B cell (primary cell): ENCODE measurements at regions not wholly inside any gene's neighbourhood (a gene's known extent, or its start where the extent isn't known, plus 50 kb on each side); places are given as distances from the start of the nearest gene placed in this dataset.

Experiments
- ATAC-seq: fragments of 200-7000 bp; cut with Tn5 transposase; one replicate; pipeline ENCODE4 v1.10.0; 2021; ENCODE audit warnings: low read depth, mild to moderate bottlenecking, moderate number of reproducible peaks, moderate library complexity
- CTCF ChIA-PET: fragments of 350-600 bp; sonication (Branson Sonifier 250); formaldehyde crosslinking; loops from one replicate; lab custom pipeline; 2021; ENCODE audit warnings: antibody characterized with exemption, inconsistent platforms; lab: Charles Lee
- POLR2A ChIA-PET: fragments of 350-600 bp; sonication (Branson Sonifier 250); formaldehyde crosslinking; loops from one replicate; lab custom pipeline; 2021; ENCODE audit warnings: antibody characterized with exemption; lab: Charles Lee
- DNase-seq: peaks from one replicate; pipeline ENCODE4 v3.0.0; 2013
- H2AFZ ChIP-seq: 2 replicates; pipeline ENCODE4 v1.6.1; 2012; ENCODE audit warnings: mild to moderate bottlenecking, low read depth, low read length; ENCODE audit not compliant: insufficient read depth, poor library complexity, severe bottlenecking
- H3K27ac ChIP-seq, 2 donors: 1 replicate in 1 of 2; 2 replicates in 1 of 2; pipeline ENCODE4 v1.5.1; 2012 to 2013; ENCODE audit warnings: low read length in 2 of 2, mild to moderate bottlenecking in 2 of 2, moderate library complexity in 1 of 2
- H3K27me3 ChIP-seq, 4 experiments: fragments of 200-600 bp in 1 of 4; sonication (generic) in 1 of 4; replicated peaks in 1 of 4; 1 replicate in 2 of 4; 2 replicates in 2 of 4; pipeline versions ENCODE4 v1.6.1 to v1.7.0; 2013 to 2016; ENCODE audit warnings: low read length in 3 of 4, mild to moderate bottlenecking in 2 of 4, mixed read lengths in 1 of 4, moderate library complexity in 1 of 4; ENCODE audit not compliant: insufficient read depth in 4 of 4, control insufficient read depth in 3 of 4; ENCODE audit errors: control extremely low read depth in 1 of 4
- H3K36me3 ChIP-seq, 2 experiments: replicated peaks in 1 of 2; 1 replicate in 1 of 2; 2 replicates in 1 of 2; pipeline versions ENCODE4 v1.6.1 to v1.7.1; 2013; ENCODE audit warnings: low read length in 1 of 2; ENCODE audit not compliant: insufficient read depth in 2 of 2, control insufficient read depth in 1 of 2; ENCODE audit errors: control extremely low read depth in 1 of 2, extremely low read depth in 1 of 2
- H3K4me1 ChIP-seq, 2 donors: fragments of 200-600 bp in 1 of 2; sonication (generic) in 1 of 2; 1 replicate in 1 of 2; 2 replicates in 1 of 2; pipeline versions ENCODE4 v1.5.1 to v1.6.1; 2013 to 2017; ENCODE audit warnings: low read length in 2 of 2; ENCODE audit not compliant: control insufficient read depth in 2 of 2, insufficient read depth in 2 of 2
- H3K4me2 ChIP-seq: replicated peaks from 2 replicates; pipeline ENCODE3; 2012; ENCODE audit warnings: mild to moderate bottlenecking, low read depth, low read length; ENCODE audit not compliant: poor library complexity, severe bottlenecking
- H3K4me3 ChIP-seq, 5 experiments: fragments of 200-600 bp in 1 of 5; sonication (generic) in 1 of 5; 1 replicate in 3 of 5; 2 replicates in 2 of 5; pipeline versions ENCODE4 v1.5.1 to v1.7.0; 2011 to 2016; ENCODE audit warnings: low read length in 4 of 5, mild to moderate bottlenecking in 4 of 5, low read depth in 2 of 5, control low read depth in 1 of 5, moderate library complexity in 1 of 5; ENCODE audit not compliant: insufficient read depth in 1 of 5; ENCODE audit errors: control extremely low read depth in 1 of 5, extremely low read depth in 1 of 5
- H3K79me2 ChIP-seq: fragments of 200-600 bp; sonication (generic); one replicate; pipeline ENCODE4 v1.6.0; 2016; ENCODE audit warnings: low read length; ENCODE audit not compliant: control insufficient read depth, insufficient read depth
- H3K9ac ChIP-seq: fragments of 200-600 bp; sonication (generic); 2 replicates; pipeline ENCODE4 v1.6.1; 2017; ENCODE audit warnings: mild to moderate bottlenecking, low read length, moderate library complexity
- H3K9me3 ChIP-seq, 3 donors: one replicate each; pipeline versions ENCODE4 v1.6.1 to v1.7.1; 2013; ENCODE audit warnings: low read length in 2 of 3; ENCODE audit not compliant: control insufficient read depth in 2 of 3, insufficient read depth in 1 of 3; ENCODE audit errors: control extremely low read depth in 1 of 3
- H4K20me1 ChIP-seq: 2 replicates; pipeline ENCODE4 v1.6.0; 2012; ENCODE audit warnings: mild to moderate bottlenecking, low read length; ENCODE audit not compliant: insufficient read depth, control insufficient read depth, poor library complexity, severe bottlenecking
- H3K27ac Mint-ChIP-seq: one replicate; pipeline ENCODE4 v1.8.0; 2021; ENCODE audit warnings: mixed read lengths
- H3K27me3 Mint-ChIP-seq: one replicate; pipeline ENCODE4 v1.8.0; 2021; ENCODE audit warnings: mixed read lengths
- H3K4me1 Mint-ChIP-seq: one replicate; pipeline ENCODE4 v1.8.0; 2021; ENCODE audit warnings: mixed read lengths
- H3K4me3 Mint-ChIP-seq: one replicate; pipeline ENCODE4 v1.8.0; 2021; ENCODE audit warnings: mixed read lengths
- H3K9me3 Mint-ChIP-seq: one replicate; pipeline ENCODE4 v1.8.0; 2022; ENCODE audit warnings: mixed read lengths; ENCODE audit not compliant: insufficient read depth
- CTCF ChIP-seq: fragments of 200-600 bp; IDR thresholded peaks from one replicate; pipeline ENCODE4 v1.8.0; 2022; ENCODE audit warnings: antibody characterized with exemption, mild to moderate bottlenecking
- EZH2 ChIP-seq: IDR thresholded peaks from 2 replicates; pipeline ENCODE4 v1.6.1; 2012; ENCODE audit warnings: borderline replicate concordance, low read depth, mild to moderate bottlenecking, moderate library complexity, low read length; ENCODE audit not compliant: insufficient read depth, poor library complexity, severe bottlenecking
- WGBS: methylation state at CpG from one replicate; pipeline ENCODE4 v1.1.5; 2013; ENCODE audit warnings: missing lambda C conversion rate; ENCODE audit not compliant: insufficient coverage; 5-methylcytosine and 5-hydroxymethylcytosine counted together
- intact Hi-C: fragments of 100-400 bp; cut with micrococcal nuclease; formaldehyde crosslinking; loops from one replicate; pipeline ENCODE4 v1.10.0; 2022

- POLR2A ChIA-PET: no interaction called here
- no peak overlapping the region for H3K4me3 Mint-ChIP-seq
- CTCF ChIA-PET: no interaction called here
- 76% methylated on average over 4 of the region's 6 CpGs for WGBS
- Histone ChIP-seq H4K20me1 (no peaks in the 10 kb centered on the region), H2AFZ (no peak overlapping the region), H3K27ac (no peak overlapping the region), H3K9ac (no peak overlapping the region), H3K9me3 (no peaks in the 10 kb centered on the region), H3K4me2 (no peak overlapping the region), H3K4me3 (no peak overlapping the region), H3K27me3 (no peaks in the 10 kb centered on the region), H3K36me3 (no peaks in the 10 kb centered on the region), H3K4me1 (no peaks in the 10 kb centered on the region), H3K79me2 (no peaks in the 10 kb centered on the region)
- no peak overlapping the region for H3K27ac Mint-ChIP-seq
- no peaks in the 10 kb centered on the region for H3K27me3 Mint-ChIP-seq
- no peaks in the 10 kb centered on the region for H3K9me3 Mint-ChIP-seq
- intact Hi-C loops: no loop called here
- ATAC-seq (no peak), DNase-seq (no peak)
- H3K4me1 Mint-ChIP-seq: no peaks in the 10 kb centered on the region
- no peak for TF ChIP-seq EZH2
Observed at GRCh38 chr9:115373000-115373709, 255.2 kb upstream of the TNC start.

GRCh38 chr9:115373710-115374045 lies 255.7 kb upstream of the TNC start:
- H3K9me3 Mint-ChIP-seq: no peaks in the 10 kb centered on the region
- H3K9me3 ChIP-seq: no peaks in the 10 kb centered on the region
- no peak overlapping the region for H3K4me3 ChIP-seq
- H3K27ac ChIP-seq: no peak overlapping the region
- H2AFZ ChIP-seq: no peak overlapping the region
- no peaks in the 10 kb centered on the region for H3K4me1 ChIP-seq
- no peak overlapping the region for H3K4me2 ChIP-seq
- POLR2A ChIA-PET: no interaction called here
- H3K79me2 ChIP-seq: no peaks in the 10 kb centered on the region
- H3K27me3 Mint-ChIP-seq: no peaks in the 10 kb centered on the region
- CTCF ChIA-PET: no interaction called here
- DNase-seq: no peak
- intact Hi-C loops: no loop called here
- no peak for ATAC-seq
- no peak overlapping the region for H3K4me3 Mint-ChIP-seq
- H3K36me3 ChIP-seq: no peaks in the 10 kb centered on the region
- peaks cover 2% of the 10 kb centered on the region for H3K4me1 Mint-ChIP-seq
- no peak overlapping the region for H3K27ac Mint-ChIP-seq
- no peaks in the 10 kb centered on the region for H3K27me3 ChIP-seq
- no peak for TF ChIP-seq EZH2
- TF ChIP-seq CTCF: no peak
- H4K20me1 ChIP-seq: no peaks in the 10 kb centered on the region
- H3K9ac ChIP-seq: no peak overlapping the region
